DOHH2 (cell line): ENCODE measurements at regions not wholly inside any gene's neighbourhood (a gene's known extent, or its start where the extent isn't known, plus 50 kb on each side); places are given as distances from the start of the nearest gene placed in this dataset.

Source experiments
- EZH2phosphoT487 ChIP-seq: fragments of 200-600 bp; sonication (generic); IDR thresholded peaks from 2 replicates; pipeline ENCODE4 v1.6.1; 2017; ENCODE audit warnings: borderline replicate concordance, mild to moderate bottlenecking, antibody characterized with exemption, low read length, moderate library complexity, mixed read lengths
- TF ChIP-seq, protein P1 (sequence below): fragments of 200-600 bp; sonication (generic); IDR thresholded peaks from one replicate; pipeline ENCODE4 v1.5.1; 2014; ENCODE audit warnings: antibody characterized with exemption, mild to moderate bottlenecking, low read depth, low read length; ENCODE audit not compliant: poor library complexity, severe bottlenecking

DNA sequence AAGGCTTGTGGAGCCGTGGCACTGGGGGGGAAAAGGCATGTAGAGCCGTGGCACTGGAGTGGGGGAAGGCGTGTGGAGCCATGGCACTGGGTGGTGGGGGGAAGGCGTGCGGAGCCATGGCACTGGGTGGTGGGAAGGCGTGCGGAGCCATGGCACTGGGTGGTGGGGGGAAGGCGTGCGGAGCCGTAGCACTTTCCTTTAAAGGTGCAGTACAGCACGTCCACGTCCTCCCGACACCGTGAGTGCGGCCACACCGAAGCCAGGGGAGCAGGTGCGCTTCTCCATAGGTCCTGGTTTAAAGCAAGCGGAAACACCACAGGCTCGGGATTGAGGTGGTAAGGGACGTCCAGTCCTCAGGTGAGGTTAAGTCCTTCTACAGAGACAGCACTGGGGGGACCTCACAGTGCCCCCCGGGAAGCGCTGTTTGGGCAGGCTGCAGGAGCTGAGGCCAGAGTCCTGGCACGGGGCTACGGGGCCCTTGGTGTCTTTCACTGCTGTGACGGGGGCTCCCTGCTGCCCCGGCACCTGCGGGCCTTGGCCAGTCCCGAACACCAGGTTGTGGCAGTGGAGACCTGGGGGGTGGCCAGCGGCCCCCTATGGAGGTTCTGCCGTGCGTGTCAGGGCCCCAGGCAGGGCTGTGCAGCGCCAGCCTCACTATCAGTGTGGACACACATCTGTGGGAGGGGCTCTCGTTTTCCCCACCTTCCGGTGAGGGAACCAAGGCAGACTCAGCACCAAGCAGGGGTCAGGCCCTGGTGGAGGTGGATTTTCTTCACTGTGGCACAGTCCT, 93.0 kb upstream of the CTDP1 start:
- TF ChIP-seq, protein P1, sequence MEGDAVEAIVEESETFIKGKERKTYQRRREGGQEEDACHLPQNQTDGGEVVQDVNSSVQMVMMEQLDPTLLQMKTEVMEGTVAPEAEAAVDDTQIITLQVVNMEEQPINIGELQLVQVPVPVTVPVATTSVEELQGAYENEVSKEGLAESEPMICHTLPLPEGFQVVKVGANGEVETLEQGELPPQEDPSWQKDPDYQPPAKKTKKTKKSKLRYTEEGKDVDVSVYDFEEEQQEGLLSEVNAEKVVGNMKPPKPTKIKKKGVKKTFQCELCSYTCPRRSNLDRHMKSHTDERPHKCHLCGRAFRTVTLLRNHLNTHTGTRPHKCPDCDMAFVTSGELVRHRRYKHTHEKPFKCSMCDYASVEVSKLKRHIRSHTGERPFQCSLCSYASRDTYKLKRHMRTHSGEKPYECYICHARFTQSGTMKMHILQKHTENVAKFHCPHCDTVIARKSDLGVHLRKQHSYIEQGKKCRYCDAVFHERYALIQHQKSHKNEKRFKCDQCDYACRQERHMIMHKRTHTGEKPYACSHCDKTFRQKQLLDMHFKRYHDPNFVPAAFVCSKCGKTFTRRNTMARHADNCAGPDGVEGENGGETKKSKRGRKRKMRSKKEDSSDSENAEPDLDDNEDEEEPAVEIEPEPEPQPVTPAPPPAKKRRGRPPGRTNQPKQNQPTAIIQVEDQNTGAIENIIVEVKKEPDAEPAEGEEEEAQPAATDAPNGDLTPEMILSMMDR = no peak
- TF ChIP-seq EZH2phosphoT487 = no peak
